ENCODE measurements at regions not wholly inside any gene's neighbourhood (a gene's known extent, or its start where the extent isn't known, plus 50 kb on each side); places are given as distances from the start of the nearest gene placed in this dataset.

GRCh38 chr2:67871686-67872412 lies 191.0 kb downstream of the C1D start:
- TF ChIP-seq EZH2phosphoT487 (IDR thresholded peaks at IDR 0.05; ENCODE audit: borderline replicate concordance) = no peak
- no peak for TF ChIP-seq CTCF (conservative IDR thresholded peaks at IDR 0.05; ENCODE audit: low read length)
